HK-2 (cell line): ENCODE measurements at regions not wholly inside any gene's neighbourhood (a gene's known extent, or its start where the extent isn't known, plus 50 kb on each side); places are given as distances from the start of the nearest gene placed in this dataset.

Experiments
- DNase-seq: peaks from one replicate; pipeline ENCODE4 v3.0.0-alpha.2; 2018; ENCODE audit not compliant: unreplicated experiment

DNA sequence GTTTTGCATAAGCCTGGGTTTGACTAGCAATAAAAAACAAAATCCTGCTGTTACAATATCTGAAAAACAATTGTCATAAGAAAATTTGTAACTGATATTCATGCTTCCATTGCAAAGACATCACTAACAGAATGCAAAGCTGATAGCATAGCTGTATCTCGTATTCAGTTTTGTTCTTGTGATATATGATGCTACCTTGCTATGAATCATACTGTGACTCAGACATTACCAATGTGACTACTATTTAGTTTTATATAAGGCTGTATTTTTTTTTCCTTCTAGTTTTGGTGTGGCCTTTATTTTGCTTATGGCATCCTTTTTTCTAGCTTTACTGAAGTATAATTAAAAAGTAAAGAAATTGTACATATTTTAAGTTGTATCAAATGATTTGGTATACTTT, 1381.8 kb downstream of the MRPL39 start:
- no peak for DNase-seq

GRCh38 chr21:24224422-24224821, 1382.9 kb downstream of the MRPL39 start:
- DNase-seq = no peak

DNA sequence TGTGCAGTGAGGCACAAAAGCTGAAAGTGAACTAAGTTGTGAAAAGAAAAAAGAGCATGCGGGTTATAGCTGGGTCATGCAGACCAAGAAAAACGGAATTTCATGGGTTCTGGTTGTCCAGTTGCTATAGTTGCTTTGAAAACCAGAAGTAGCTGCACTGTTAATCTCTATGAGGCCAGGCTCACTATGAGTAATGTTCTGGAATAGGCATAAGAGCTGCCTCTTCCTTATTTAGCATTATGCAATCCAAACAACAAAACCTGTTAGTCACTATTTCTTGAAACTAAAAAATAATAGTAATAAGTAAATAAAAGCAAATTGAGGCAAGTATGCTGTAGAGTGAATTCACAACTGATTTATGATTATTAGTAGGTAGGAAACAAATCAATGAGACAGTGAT, 1383.7 kb downstream of the MRPL39 start:
- DNase-seq = no peak

DNA sequence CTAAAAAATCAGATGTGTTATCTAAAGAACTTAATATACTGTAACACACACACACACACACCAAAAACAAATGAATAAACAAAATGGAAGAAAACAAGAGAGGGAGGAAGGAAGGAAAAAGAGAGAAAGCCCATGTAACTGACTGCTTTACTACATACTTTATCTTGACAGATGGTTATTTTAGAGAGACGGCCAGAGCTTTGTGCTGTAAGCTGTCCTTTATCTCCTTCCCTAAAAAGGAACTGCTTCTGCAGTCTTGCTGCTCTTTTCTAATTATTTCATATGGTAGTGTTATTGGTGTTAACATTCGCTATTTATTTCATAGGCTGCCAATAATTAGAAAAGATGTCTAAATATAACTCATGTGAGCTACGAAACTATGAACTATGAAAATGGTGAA, 1384.6 kb downstream of the MRPL39 start:
- DNase-seq = no peak

GRCh38 chr21:24220446-24220845, 1386.8 kb downstream of the MRPL39 start:
- no peak for DNase-seq

DNA sequence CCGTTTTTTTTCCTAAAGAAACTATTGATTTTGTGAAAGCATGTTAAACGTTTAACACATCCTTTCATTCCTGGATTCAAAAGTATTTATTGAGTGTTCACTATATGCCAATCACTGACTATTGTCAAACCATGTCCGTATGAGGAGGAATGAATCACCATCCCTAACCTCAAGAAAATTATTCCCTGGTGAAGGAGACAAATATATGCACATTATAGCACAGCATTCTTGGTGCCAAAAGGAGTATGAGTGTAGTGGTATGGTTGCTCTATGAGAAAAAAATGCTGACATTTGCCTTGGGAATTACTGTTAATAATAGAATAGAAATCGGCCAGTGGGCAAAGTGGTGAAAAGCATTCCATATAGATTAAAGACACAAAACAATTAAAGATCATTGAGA, 1390.1 kb downstream of the MRPL39 start:
- no peak for DNase-seq

GRCh38 chr21:24210130-24210529, 1397.2 kb downstream of the MRPL39 start:
- DNase-seq = no peak

GRCh38 chr21:24208562-24209260, 1398.6 kb downstream of the MRPL39 start:
- DNase-seq = no peak

DNA sequence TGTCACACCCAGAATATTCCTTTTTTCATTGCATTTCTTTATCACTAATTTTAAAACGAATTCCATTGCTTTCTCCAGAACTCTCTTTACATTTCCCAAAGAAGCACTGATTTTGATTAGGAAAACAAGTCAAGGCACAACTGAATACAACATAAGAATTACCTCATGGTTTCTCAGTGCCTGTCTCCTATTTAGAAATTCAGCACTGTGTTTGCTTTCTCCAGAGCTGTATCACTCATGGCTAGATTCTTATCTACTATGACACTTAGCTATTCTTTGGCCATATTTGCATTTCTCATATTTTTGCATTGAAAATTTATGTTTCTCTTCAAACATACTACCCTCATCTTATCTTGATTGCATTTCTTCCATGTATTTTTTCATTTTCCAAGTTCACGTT, 1402.0 kb downstream of the MRPL39 start:
- DNase-seq = no peak

- no peak for DNase-seq
Measured at GRCh38 chr21:24204641-24205040, 1402.6 kb downstream of the MRPL39 start.

- DNase-seq = no peak
Measured at GRCh38 chr21:24200052-24200451, 1407.2 kb downstream of the MRPL39 start.

GRCh38 chr21:24197923-24198322, 1409.4 kb downstream of the MRPL39 start:
- no peak for DNase-seq

DNA sequence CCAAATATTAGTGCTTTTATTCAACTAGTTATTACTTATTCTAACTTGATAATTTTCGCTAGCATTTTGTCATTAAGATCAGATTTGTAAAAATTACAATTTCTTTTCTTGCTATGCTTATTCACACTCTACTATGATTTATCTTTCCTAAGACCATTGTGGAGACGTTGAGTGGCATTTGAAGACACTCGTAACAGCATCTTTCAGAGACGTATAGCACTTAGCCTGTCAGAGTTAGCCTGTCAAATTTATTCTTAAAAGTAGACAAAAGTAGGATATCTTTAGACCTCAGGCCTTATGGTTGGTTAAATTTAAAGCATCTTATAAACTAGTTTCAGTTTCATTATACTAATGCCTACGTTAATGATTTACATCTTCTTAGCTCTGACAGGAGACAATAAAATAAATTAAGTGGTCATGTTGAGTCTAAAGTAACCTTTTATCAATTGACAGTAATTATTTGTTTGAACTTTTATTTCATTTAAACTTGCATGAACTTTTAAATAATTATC, 1410.1 kb downstream of the MRPL39 start:
- no peak for DNase-seq

DNA sequence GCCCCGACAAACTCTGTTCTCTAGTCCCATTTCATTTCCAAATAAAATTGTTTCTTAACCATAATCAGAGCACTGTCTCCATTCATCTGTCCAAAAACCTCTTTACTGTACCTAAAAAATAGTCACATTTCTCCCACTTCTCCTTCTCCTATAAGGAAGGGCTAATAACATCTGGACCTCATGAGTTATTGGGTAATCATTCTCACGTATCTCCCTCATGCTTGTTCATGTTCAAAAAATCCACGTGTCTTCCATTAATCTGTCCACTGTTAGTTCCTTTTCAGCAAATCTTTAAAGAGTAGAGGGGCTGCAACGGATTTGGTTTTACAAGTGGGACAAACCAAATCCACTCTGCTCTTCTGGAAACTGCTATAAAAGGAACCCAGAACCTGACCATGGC, 1418.8 kb downstream of the MRPL39 start:
- DNase-seq = no peak

DNA sequence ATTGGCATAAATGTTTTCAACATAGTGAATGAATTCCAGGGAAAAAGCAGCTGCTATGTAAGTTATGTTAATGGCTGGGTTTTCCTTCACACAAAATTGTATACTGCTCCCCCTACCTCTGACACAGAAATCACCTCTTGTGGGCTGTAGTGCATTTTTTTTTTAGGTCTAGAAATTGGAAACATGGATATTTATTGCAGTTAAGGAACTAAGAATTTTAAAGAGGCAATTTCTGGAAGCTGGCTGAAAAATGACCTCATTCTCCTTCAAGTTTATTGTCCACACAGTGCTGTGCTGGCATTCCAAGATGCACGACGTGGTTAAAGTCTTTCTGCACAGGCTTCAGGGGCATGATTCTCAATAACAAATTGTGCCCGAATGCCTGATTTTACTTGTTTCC, 1424.2 kb downstream of the MRPL39 start:
- no peak for DNase-seq

- no peak for DNase-seq
Measured at GRCh38 chr21:24179110-24179509, 1428.2 kb downstream of the MRPL39 start.

DNA sequence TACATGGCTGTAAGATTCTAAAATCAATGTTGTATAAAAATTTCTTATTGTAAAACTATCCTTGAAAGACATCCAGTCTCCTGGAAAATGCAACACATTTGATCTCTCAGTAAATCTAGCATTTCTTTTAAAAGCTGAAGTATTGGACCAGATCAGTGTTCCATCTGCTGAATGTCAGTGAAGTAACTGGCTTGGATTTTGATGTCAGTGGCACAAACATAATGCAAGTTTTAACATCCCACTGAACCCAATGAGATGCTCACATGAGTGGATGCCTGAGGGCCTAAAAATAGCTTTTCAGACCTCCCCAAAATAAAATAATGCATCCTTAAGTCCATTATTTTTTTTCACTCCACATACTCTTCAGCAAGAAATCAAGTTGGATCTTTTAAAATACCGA, 1432.2 kb downstream of the MRPL39 start:
- no peak for DNase-seq

DNA sequence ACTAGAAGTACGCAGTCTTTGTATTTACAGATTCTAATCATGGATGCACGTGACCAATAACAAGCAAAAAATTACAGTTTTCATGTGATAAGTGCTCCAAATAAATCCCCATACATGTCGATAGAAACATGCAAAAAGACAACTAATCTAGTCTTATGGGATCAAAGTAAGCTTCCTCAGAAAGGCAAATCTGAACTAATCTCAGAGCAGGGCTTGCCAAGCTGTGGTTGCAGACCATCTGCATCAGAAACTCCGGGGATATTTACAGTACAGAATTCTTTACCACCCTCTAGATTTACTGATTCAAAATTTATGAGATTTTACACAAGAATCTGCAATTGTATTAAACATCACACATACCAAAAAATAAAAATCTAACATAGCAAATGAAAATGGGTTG, 1435.5 kb downstream of the MRPL39 start:
- no peak for DNase-seq

DNA sequence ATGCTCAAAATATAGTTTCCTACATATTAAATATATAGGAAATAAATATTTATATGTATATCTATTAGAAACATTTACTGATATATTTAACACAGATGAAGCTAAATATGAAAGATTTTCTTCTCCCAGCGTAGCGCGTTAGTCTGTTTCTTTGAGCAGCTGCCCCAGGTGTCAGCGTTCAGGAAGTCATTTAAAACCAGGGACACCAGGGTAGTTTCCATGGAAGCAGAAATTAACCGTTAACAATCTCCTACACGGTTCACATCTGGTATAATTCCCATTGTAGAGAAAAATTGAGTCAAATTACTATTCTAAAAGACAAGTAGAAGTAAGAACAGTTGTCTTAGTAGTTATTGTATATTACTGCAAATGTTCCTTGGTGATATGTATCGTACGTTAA, 1443.7 kb downstream of the MRPL39 start:
- DNase-seq = no peak

GRCh38 chr21:24160528-24160927, 1446.8 kb downstream of the MRPL39 start:
- no peak for DNase-seq

DNA sequence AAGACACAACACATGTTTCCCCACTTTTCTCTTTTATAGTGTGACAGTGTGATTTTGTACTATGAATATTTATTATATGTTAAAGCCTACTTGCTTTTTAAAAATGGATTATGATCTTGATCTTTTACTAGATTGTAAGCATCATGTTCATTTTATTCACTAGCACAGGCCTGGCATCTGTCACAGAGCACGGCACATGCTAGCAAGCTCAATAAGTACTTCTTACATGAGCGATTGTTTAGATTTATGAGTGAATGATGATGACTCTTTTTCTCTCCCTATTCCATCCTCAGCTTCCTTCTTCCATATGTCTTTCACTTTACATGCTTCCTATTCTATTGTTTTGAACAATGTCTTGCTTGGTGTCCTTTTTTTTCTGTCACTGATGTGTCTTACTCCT, 1454.1 kb downstream of the MRPL39 start:
- DNase-seq = no peak

- no peak for DNase-seq
Measured at GRCh38 chr21:24150753-24151152, 1456.5 kb downstream of the MRPL39 start.

DNA sequence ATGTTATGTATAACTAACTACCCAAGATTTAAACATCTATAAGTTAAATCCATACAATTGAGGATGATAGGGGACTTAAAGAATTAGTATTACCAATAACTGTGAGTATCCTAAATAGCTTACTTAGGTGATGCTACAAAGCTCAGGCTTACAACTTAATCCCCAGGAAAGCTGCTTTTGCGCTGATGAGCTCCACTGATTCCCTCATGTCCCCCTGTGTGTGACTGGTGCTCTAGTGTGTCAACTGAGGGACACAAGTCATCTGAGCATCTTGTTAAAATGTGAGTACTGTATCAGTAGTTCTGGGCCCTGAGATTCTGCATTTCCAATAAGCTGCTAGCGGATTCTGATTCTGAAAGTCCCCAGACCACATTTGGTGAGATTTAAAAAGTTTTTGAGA, 1458.8 kb downstream of the MRPL39 start:
- DNase-seq = no peak

DNA sequence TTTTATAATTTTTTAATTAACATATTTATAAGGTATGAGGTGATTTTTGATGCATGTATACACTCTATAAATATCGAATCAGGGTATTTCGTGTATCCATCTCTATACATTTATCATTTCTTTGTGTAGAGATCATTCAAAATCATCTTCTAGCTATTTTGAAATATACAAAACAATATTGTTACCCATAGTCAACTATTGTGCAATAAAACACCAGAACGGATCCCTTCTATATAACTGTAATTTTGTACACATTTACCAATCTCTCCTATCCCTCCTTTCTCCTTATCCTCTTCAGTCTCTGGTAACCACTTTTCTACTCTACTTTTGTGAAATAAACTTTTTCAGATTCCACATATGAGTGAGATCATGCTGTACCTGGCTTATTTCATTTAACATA, 1459.6 kb downstream of the MRPL39 start:
- DNase-seq = no peak
